ENCODE measurements at regions not wholly inside any gene's neighbourhood (a gene's known extent, or its start where the extent isn't known, plus 50 kb on each side); places are given as distances from the start of the nearest gene placed in this dataset.

GRCh38 chr6:42509765-42510164 lies 54.1 kb upstream of the UBR2 start (continued):
- TF ChIP-seq, protein P1, sequence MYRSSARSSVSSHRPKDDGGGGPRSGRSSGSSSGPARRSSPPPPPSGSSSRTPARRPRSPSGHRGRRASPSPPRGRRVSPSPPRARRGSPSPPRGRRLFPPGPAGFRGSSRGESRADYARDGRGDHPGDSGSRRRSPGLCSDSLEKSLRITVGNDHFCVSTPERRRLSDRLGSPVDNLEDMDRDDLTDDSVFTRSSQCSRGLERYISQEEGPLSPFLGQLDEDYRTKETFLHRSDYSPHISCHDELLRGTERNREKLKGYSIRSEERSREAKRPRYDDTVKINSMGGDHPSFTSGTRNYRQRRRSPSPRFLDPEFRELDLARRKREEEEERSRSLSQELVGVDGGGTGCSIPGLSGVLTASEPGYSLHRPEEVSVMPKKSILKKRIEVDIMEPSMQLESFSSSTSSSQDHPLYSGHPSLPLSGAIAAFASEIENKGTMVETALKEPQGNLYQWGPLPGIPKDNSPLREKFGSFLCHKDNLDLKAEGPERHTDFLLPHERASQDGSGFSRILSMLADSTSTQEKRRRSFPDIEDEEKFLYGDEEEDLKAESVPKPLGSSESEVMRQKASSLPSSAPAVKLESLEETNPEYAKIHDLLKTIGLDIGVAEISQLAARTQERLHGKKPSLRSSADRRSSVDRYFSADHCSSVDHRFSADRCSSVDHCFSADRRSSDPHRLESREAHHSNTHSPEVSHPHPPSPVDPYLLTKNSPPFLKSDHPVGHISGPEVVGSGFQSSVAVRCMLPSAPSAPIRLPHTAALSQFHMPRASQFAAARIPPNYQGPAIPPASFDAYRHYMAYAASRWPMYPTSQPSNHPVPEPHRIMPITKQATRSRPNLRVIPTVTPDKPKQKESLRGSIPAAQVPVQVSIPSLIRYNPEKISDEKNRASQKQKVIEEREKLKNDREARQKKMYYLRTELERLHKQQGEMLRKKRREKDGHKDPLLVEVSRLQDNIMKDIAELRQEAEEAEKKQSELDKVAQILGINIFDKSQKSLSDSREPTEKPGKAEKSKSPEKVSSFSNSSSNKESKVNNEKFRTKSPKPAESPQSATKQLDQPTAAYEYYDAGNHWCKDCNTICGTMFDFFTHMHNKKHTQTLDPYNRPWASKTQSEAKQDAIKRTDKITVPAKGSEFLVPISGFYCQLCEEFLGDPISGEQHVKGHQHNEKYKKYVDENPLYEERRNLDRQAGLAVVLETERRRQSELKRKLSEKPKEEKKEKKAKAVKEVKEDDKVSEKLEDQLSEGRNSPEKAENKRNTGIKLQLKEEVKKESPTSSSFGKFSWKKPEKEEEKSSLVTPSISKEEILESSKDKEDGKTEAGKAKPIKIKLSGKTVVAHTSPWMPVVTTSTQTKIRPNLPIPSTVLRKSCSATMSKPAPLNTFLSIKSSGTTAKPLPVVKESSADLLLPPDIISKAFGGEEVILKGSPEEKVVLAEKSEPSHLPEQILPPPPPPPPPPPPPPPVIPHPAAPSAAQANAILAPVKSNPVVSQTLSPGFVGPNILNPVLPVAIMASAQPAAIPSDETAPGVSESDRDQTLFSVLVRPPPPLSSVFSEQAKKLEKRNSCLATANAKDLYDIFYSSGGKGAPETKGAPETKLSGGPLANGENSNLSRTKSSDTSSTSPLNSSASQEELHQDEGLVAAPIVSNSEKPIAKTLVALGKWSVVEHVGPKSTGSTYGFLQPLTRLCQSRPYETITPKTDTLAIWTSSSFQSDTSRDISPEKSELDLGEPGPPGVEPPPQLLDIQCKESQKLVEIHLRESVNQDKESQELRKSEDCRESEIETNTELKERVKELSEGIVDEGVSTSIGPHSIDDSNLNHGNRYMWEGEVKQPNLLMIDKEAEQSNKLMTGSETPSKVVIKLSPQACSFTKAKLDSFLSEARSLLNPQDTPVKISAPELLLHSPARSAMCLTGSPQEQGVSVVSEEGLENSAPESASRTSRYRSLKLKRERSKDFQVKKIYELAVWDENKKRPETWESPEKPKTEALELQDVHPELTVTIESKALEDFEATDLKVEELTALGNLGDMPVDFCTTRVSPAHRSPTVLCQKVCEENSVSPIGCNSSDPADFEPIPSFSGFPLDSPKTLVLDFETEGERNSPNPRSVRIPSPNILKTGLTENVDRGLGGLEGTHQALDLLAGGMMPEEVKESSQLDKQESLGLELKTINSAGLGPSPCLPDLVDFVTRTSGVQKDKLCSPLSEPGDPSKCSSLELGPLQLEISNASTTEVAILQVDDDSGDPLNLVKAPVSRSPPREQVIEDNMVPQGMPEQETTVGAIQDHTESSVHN (IDR thresholded peaks at IDR 0.05; ENCODE audit: borderline replicate concordance in 1 of 2, low read depth in 1 of 2) = no peak
- TF ChIP-seq ZNF551 (CRISPR knock-in tag; IDR thresholded peaks at IDR 0.05) (no peak), CHCHD3 (CRISPR knock-in tag; IDR thresholded peaks at IDR 0.05) (no peak), RBM22 (IDR thresholded peaks at IDR 0.05; ENCODE audit: low read depth, low read length, poor library complexity, severe bottlenecking) (no peak), MEIS2 (IDR thresholded peaks at IDR 0.05; ENCODE audit: partially characterized antibody) (peak; percentile 90), PBX2 (CRISPR knock-in tag; IDR thresholded peaks at IDR 0.05; ENCODE audit: low read depth) (no peak), PBX2 (tag; conservative IDR thresholded peaks at IDR 0.05; ENCODE audit: low read depth) (peak; percentile 91), RBM14 (IDR thresholded peaks at IDR 0.05; ENCODE audit: borderline replicate concordance, insufficient read depth, low read depth, low read length) (no peak), XRCC3 (IDR thresholded peaks at IDR 0.05) (no peak), ARID1B (IDR thresholded peaks at IDR 0.05) (no peak), FOXK1 (CRISPR knock-in tag; IDR thresholded peaks at IDR 0.05; ENCODE audit: borderline replicate concordance) (no peak), ZNF24 (IDR thresholded peaks at IDR 0.05) (no peak), NFATC3 (IDR thresholded peaks at IDR 0.05) (no peak)
- TF ChIP-seq, protein P2, sequence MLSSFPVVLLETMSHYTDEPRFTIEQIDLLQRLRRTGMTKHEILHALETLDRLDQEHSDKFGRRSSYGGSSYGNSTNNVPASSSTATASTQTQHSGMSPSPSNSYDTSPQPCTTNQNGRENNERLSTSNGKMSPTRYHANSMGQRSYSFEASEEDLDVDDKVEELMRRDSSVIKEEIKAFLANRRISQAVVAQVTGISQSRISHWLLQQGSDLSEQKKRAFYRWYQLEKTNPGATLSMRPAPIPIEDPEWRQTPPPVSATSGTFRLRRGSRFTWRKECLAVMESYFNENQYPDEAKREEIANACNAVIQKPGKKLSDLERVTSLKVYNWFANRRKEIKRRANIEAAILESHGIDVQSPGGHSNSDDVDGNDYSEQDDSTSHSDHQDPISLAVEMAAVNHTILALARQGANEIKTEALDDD (IDR thresholded peaks at IDR 0.05) = no peak
- TF ChIP-seq, protein P3, sequence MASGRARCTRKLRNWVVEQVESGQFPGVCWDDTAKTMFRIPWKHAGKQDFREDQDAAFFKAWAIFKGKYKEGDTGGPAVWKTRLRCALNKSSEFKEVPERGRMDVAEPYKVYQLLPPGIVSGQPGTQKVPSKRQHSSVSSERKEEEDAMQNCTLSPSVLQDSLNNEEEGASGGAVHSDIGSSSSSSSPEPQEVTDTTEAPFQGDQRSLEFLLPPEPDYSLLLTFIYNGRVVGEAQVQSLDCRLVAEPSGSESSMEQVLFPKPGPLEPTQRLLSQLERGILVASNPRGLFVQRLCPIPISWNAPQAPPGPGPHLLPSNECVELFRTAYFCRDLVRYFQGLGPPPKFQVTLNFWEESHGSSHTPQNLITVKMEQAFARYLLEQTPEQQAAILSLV (tag; IDR thresholded peaks at IDR 0.05) = no peak

All from K562 (cell line).